C4-2B (cell line): ENCODE measurements at regions not wholly inside any gene's neighbourhood (a gene's known extent, or its start where the extent isn't known, plus 50 kb on each side); places are given as distances from the start of the nearest gene placed in this dataset.

ENCODE experiments used
- CTCF ChIP-seq: fragments of 450-650 bp; conservative IDR thresholded peaks from 2 replicates; pipeline ENCODE4 v1.5.1; 2017; ENCODE audit warnings: mild to moderate bottlenecking
- ZFX ChIP-seq: fragments of 450-650 bp; IDR thresholded peaks from 2 replicates; pipeline ENCODE4 v1.6.1; 2017

DNA sequence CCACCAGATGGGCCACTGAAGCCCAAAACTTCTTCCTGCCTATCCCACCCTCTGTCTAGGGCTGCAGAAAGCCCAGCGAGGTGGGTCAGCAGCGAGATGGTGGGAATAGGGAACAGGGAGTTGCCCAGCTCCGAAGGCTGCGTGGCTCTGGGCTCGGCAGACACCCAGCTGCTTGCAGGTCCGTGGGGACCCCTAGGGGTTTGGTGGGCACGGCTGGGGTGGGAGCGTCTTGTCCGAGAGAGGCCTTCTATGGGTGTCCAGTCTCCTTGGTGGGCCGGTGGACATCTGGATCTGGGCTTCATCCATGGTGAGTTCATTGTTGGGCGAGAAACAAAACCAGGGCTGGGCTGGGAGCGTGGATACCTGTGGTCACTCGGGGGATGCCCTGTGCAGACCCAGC, 1211.0 kb downstream of the BRD1 start:
- no peak for TF ChIP-seq CTCF
- no peak for TF ChIP-seq ZFX
